Endodermal cell (in vitro differentiated cells): ENCODE measurements at regions not wholly inside any gene's neighbourhood (a gene's known extent, or its start where the extent isn't known, plus 50 kb on each side); places are given as distances from the start of the nearest gene placed in this dataset.

ENCODE experiments used
- DNase-seq: peaks from one replicate; pipeline ENCODE4 v3.0.0-alpha.2; 2017
- H3K27ac ChIP-seq: 2 replicates; pipeline ENCODE4 v1.5.1; 2013; ENCODE audit warnings: mild to moderate bottlenecking, low read depth, low read length, moderate library complexity
- H3K27me3 ChIP-seq: 2 replicates; pipeline ENCODE4 v1.6.1; 2013; ENCODE audit warnings: mild to moderate bottlenecking, low read length, moderate library complexity; ENCODE audit not compliant: insufficient read depth, control insufficient read depth, poor library complexity, severe bottlenecking
- H3K36me3 ChIP-seq: 2 replicates; pipeline ENCODE4 v1.7.0; 2013; ENCODE audit warnings: mild to moderate bottlenecking, low read length, moderate library complexity; ENCODE audit not compliant: control insufficient read depth, insufficient read depth
- H3K4me1 ChIP-seq: one replicate; pipeline ENCODE4 v1.7.0; 2013; ENCODE audit warnings: low read length; ENCODE audit not compliant: control insufficient read depth, insufficient read depth
- H3K4me3 ChIP-seq: 2 replicates; pipeline ENCODE4 v1.5.1; 2013; ENCODE audit warnings: mild to moderate bottlenecking, low read length, moderate library complexity
- H3K9ac ChIP-seq: 2 replicates; pipeline ENCODE4 v1.6.1; 2013; ENCODE audit warnings: mild to moderate bottlenecking, low read length, moderate library complexity; ENCODE audit not compliant: poor library complexity, severe bottlenecking; ENCODE audit errors: extremely low read depth
- H3K9me3 ChIP-seq: 2 replicates; pipeline ENCODE4 v1.6.1; 2013; ENCODE audit warnings: mild to moderate bottlenecking, low read length, moderate library complexity; ENCODE audit not compliant: control insufficient read depth
- H3K27ac Mint-ChIP-seq: 2 replicates; pipeline ENCODE4 v1.8.0; 2020; ENCODE audit warnings: mixed read lengths
- H3K27me3 Mint-ChIP-seq: 2 replicates; pipeline ENCODE4 v1.8.0; 2021; ENCODE audit warnings: mild to moderate bottlenecking, mixed read lengths; ENCODE audit not compliant: insufficient read depth
- H3K36me3 Mint-ChIP-seq: 2 replicates; pipeline ENCODE4 v1.8.0; 2020; ENCODE audit warnings: low read depth, mixed read lengths
- H3K4me1 Mint-ChIP-seq: 2 replicates; pipeline ENCODE4 v1.8.0; 2020; ENCODE audit warnings: mixed read lengths
- H3K4me3 Mint-ChIP-seq: 2 replicates; pipeline ENCODE4 v1.8.0; 2020; ENCODE audit warnings: mild to moderate bottlenecking, moderate library complexity, mixed read lengths
- H3K9me3 Mint-ChIP-seq: 2 replicates; pipeline ENCODE4 v1.8.0; 2020; ENCODE audit warnings: mild to moderate bottlenecking, mixed read lengths
- WGBS, 2 experiments: methylation state at CpG; one replicate each; pipeline versions ENCODE4 v1.1.5 to v1.1.7; 2013; ENCODE audit warnings: missing lambda C conversion rate in 2 of 2, mixed read lengths in 1 of 2; ENCODE audit not compliant: insufficient coverage in 1 of 2, insufficient read length in 1 of 2; 5-methylcytosine and 5-hydroxymethylcytosine counted together
- TF ChIP-seq, protein P1 (sequence below): fragments of 200-600 bp; sonication (generic); conservative IDR thresholded peaks from 2 replicates; pipeline ENCODE4 v1.5.0; 2021; ENCODE audit warnings: antibody characterized with exemption, mild to moderate bottlenecking

DNA sequence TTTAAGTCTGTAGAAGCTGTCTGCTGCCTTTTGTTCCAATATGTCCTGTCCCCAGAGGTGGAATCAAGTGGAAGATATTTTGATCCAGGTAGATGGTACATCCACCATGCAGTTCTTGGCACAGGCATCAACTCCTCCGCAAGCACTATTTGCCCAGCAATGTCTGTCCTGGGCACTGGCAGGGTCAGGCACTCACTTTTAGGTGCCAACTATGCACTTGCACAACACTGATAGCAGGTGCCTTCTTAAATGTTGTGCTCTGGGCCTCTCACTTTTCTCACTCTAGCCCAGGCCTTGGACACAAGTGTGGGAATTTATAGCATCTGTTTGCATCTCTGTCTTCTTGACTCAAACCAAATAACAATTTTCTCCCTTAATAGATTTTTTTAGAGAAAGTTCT is 140.5 kb upstream of the UBE2E2 start:
- TF ChIP-seq, protein P1, sequence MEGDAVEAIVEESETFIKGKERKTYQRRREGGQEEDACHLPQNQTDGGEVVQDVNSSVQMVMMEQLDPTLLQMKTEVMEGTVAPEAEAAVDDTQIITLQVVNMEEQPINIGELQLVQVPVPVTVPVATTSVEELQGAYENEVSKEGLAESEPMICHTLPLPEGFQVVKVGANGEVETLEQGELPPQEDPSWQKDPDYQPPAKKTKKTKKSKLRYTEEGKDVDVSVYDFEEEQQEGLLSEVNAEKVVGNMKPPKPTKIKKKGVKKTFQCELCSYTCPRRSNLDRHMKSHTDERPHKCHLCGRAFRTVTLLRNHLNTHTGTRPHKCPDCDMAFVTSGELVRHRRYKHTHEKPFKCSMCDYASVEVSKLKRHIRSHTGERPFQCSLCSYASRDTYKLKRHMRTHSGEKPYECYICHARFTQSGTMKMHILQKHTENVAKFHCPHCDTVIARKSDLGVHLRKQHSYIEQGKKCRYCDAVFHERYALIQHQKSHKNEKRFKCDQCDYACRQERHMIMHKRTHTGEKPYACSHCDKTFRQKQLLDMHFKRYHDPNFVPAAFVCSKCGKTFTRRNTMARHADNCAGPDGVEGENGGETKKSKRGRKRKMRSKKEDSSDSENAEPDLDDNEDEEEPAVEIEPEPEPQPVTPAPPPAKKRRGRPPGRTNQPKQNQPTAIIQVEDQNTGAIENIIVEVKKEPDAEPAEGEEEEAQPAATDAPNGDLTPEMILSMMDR = no peak
- H3K27me3 ChIP-seq = no peaks in the 10 kb centered on the region
- H3K4me1 ChIP-seq = no peaks in the 10 kb centered on the region
- DNase-seq = no peak
- no peak overlapping the region for H3K9ac ChIP-seq
- H3K4me1 Mint-ChIP-seq = peaks cover 5% of the 10 kb centered on the region
- H3K36me3 ChIP-seq = no peaks in the 10 kb centered on the region
- H3K27me3 Mint-ChIP-seq = no peaks in the 10 kb centered on the region
- no peak overlapping the region for H3K4me3 ChIP-seq
- peaks cover 14% of the 10 kb centered on the region for H3K9me3 Mint-ChIP-seq
- H3K36me3 Mint-ChIP-seq = no peaks in the 10 kb centered on the region
- H3K9me3 ChIP-seq = no peaks in the 10 kb centered on the region
- no peak overlapping the region for H3K27ac ChIP-seq
- WGBS, 2 experiments = 95 to 100% methylated on average over 1 of the region's 1 CpG
- no peak overlapping the region for H3K4me3 Mint-ChIP-seq
- H3K27ac Mint-ChIP-seq = no peak overlapping the region

DNA sequence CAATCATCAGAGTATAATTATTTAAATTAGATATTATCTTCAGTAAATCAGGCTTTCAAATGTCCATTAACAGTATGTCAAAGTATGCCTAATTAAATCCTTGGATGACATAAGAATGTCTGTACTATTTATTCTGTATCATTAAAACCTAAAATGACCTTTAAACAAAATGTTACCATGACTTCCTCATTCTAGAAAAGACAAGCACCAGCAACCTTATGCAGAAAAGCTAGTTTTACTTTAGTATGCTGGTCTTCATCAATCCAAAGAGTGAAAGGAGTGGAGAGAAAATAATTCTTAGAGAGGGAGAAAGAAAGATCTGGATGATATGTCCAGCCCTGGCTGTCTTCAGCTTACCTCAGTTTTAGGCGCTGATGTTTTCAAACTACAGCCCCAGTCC is 140.1 kb upstream of the UBE2E2 start:
- TF ChIP-seq, protein P1 = no peak
- no peak overlapping the region for H3K27ac Mint-ChIP-seq
- H3K36me3 Mint-ChIP-seq = no peaks in the 10 kb centered on the region
- peaks cover 14% of the 10 kb centered on the region for H3K9me3 Mint-ChIP-seq
- H3K9me3 ChIP-seq = no peaks in the 10 kb centered on the region
- H3K36me3 ChIP-seq = no peaks in the 10 kb centered on the region
- no peak overlapping the region for H3K4me3 Mint-ChIP-seq
- WGBS, 2 experiments = 95 to 100% methylated on average over 1 of the region's 1 CpG
- H3K27ac ChIP-seq = no peak overlapping the region
- H3K4me3 ChIP-seq = no peak overlapping the region
- peaks cover 9% of the 10 kb centered on the region for H3K4me1 Mint-ChIP-seq
- H3K4me1 ChIP-seq = peaks cover 2% of the 10 kb centered on the region
- no peaks in the 10 kb centered on the region for H3K27me3 Mint-ChIP-seq
- H3K27me3 ChIP-seq = no peaks in the 10 kb centered on the region
- no peak overlapping the region for H3K9ac ChIP-seq
- no peak for DNase-seq

DNA sequence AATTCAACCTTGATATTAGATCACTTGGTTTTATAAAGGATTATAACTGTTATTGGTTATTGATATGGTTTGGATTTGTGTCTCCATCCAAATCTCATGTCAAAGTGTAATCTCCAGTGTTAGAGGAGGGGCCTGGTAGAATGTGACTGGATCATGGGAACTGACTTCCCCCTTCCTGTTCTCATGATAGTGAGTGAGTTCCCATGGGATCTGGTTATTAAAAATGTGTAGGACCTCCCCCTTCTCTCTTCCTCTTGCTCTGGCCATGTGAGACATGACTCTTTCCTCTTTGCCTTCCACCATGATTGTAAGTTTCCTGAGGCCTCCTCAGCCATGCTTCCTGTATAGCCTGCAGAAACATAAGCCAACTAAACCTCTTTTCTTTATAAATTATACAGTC is 136.0 kb upstream of the UBE2E2 start:
- no peaks in the 10 kb centered on the region for H3K27me3 ChIP-seq
- Mint-ChIP-seq H3K27ac (no peak overlapping the region), H3K9me3 (no peaks in the 10 kb centered on the region), H3K4me1 (peaks cover 17% of the 10 kb centered on the region), H3K36me3 (no peaks in the 10 kb centered on the region), H3K27me3 (peaks cover 12% of the 10 kb centered on the region), H3K4me3 (no peak overlapping the region)
- DNase-seq = no peak
- H3K9me3 ChIP-seq = no peaks in the 10 kb centered on the region
- TF ChIP-seq, protein P1 = no peak
- H3K4me3 ChIP-seq = no peak overlapping the region
- no peak overlapping the region for H3K27ac ChIP-seq
- peaks cover 9% of the 10 kb centered on the region for H3K4me1 ChIP-seq
- H3K36me3 ChIP-seq = no peaks in the 10 kb centered on the region
- no peak overlapping the region for H3K9ac ChIP-seq
